Nephron progenitor cell (in vitro differentiated cells): ENCODE measurements at regions not wholly inside any gene's neighbourhood (a gene's known extent, or its start where the extent isn't known, plus 50 kb on each side); places are given as distances from the start of the nearest gene placed in this dataset.

ENCODE experiments used
- DNase-seq: peaks from one replicate; pipeline ENCODE4 v3.0.0; 2021
- H3K27ac Mint-ChIP-seq: 2 replicates; pipeline ENCODE4 v1.8.0; 2021; ENCODE audit warnings: mild to moderate bottlenecking, moderate library complexity, mixed read lengths
- H3K27me3 Mint-ChIP-seq: 2 replicates; pipeline ENCODE4 v1.8.0; 2021; ENCODE audit warnings: mild to moderate bottlenecking, low read depth, mixed read lengths; ENCODE audit not compliant: poor library complexity
- H3K36me3 Mint-ChIP-seq: 2 replicates; pipeline ENCODE4 v1.8.0; 2021; ENCODE audit warnings: low read depth, mixed read lengths
- H3K4me1 Mint-ChIP-seq: 2 replicates; pipeline ENCODE4 v1.8.0; 2021; ENCODE audit warnings: mixed read lengths
- H3K4me3 Mint-ChIP-seq: 2 replicates; pipeline ENCODE4 v1.8.0; 2021; ENCODE audit warnings: mild to moderate bottlenecking, moderate library complexity, mixed read lengths
- H3K9me3 Mint-ChIP-seq: 2 replicates; pipeline ENCODE4 v1.8.0; 2021; ENCODE audit warnings: mild to moderate bottlenecking, moderate library complexity, mixed read lengths
- CTCF ChIP-seq: fragments of 200-600 bp; sonication (generic); IDR thresholded peaks from 2 replicates; pipeline ENCODE4 v1.5.0; 2021; ENCODE audit warnings: antibody characterized with exemption

- Mint-ChIP-seq H3K4me3 (no peak overlapping the region), H3K27me3 (no peaks in the 10 kb centered on the region), H3K4me1 (peaks cover 21% of the 10 kb centered on the region), H3K36me3 (no peaks in the 10 kb centered on the region), H3K27ac (no peak overlapping the region), H3K9me3 (peaks cover 13% of the 10 kb centered on the region)
- DNase-seq: peak; percentile 20
- no peak for TF ChIP-seq CTCF
Observed at GRCh38 chr4:68736813-68737212, 66.4 kb upstream of the UGT2B15 start.

- Mint-ChIP-seq H3K27me3 (no peaks in the 10 kb centered on the region), H3K9me3 (peaks cover 13% of the 10 kb centered on the region), H3K27ac (peak overlapping the region; percentile 90), H3K36me3 (no peaks in the 10 kb centered on the region), H3K4me1 (peaks cover 21% of the 10 kb centered on the region), H3K4me3 (no peak overlapping the region)
- DNase-seq: no peak
- no peak for TF ChIP-seq CTCF
Observed at GRCh38 chr4:68738036-68738435, 67.6 kb upstream of the UGT2B15 start.

- Mint-ChIP-seq H3K36me3 (no peaks in the 10 kb centered on the region), H3K27ac (peak overlapping the region; percentile 18), H3K9me3 (no peaks in the 10 kb centered on the region), H3K4me3 (no peak overlapping the region), H3K4me1 (peaks cover 10% of the 10 kb centered on the region), H3K27me3 (no peaks in the 10 kb centered on the region)
- TF ChIP-seq CTCF: no peak
- no peak for DNase-seq
Observed at GRCh38 chr4:68744368-68744767, 71.4 kb upstream of the UGT2B10 start.

GRCh38 chr4:68748181-68748991 is 67.4 kb upstream of the UGT2B10 start:
- peaks cover 22% of the 10 kb centered on the region for H3K4me1 Mint-ChIP-seq
- H3K36me3 Mint-ChIP-seq: no peaks in the 10 kb centered on the region
- H3K9me3 Mint-ChIP-seq: peaks cover 23% of the 10 kb centered on the region
- H3K27me3 Mint-ChIP-seq: no peaks in the 10 kb centered on the region
- DNase-seq: no peak
- TF ChIP-seq CTCF: no peak
- H3K27ac Mint-ChIP-seq: no peak overlapping the region
- no peak overlapping the region for H3K4me3 Mint-ChIP-seq

- Mint-ChIP-seq H3K36me3 (no peaks in the 10 kb centered on the region), H3K9me3 (peaks cover 33% of the 10 kb centered on the region), H3K27ac (peak overlapping the region; percentile 91), H3K4me1 (peaks cover 22% of the 10 kb centered on the region), H3K4me3 (no peak overlapping the region), H3K27me3 (no peaks in the 10 kb centered on the region)
- no peak for DNase-seq
- TF ChIP-seq CTCF: no peak
Observed at GRCh38 chr4:68750555-68750954, 65.2 kb upstream of the UGT2B10 start.

GRCh38 chr4:68751138-68751537 is 64.7 kb upstream of the UGT2B10 start:
- Mint-ChIP-seq H3K27ac (peak overlapping the region; percentile 91), H3K27me3 (no peaks in the 10 kb centered on the region), H3K4me1 (peaks cover 22% of the 10 kb centered on the region), H3K4me3 (no peak overlapping the region), H3K36me3 (no peaks in the 10 kb centered on the region), H3K9me3 (peaks cover 33% of the 10 kb centered on the region)
- no peak for TF ChIP-seq CTCF
- DNase-seq: no peak
